Activated CD8-positive, alpha-beta T cell treated with anti-CD3 and anti-CD28 coated beads for 36 hours (primary cell): ENCODE measurements at regions not wholly inside any gene's neighbourhood (a gene's known extent, or its start where the extent isn't known, plus 50 kb on each side); places are given as distances from the start of the nearest gene placed in this dataset.

ENCODE experiments used
- ATAC-seq: fragments of 200-7000 bp; cut with Tn5 transposase; one replicate; pipeline ENCODE4 v1.10.0; 2021; ENCODE audit warnings: mild to moderate bottlenecking, moderate library complexity
- CTCF ChIA-PET: fragments of 350-600 bp; sonication (Branson Sonifier 250); formaldehyde crosslinking; loops from one replicate; lab custom pipeline; 2021; ENCODE audit warnings: antibody characterized with exemption; lab: Charles Lee
- POLR2A ChIA-PET: fragments of 350-600 bp; sonication (Branson Sonifier 250); formaldehyde crosslinking; loops from one replicate; lab custom pipeline; 2021; ENCODE audit warnings: antibody characterized with exemption; lab: Charles Lee
- DNase-seq: peaks from one replicate; pipeline ENCODE4 v3.0.0-alpha.2; 2020
- H3K27ac Mint-ChIP-seq: one replicate; pipeline ENCODE4 v1.8.0; 2021; ENCODE audit warnings: mild to moderate bottlenecking, mixed read lengths
- H3K27me3 Mint-ChIP-seq: one replicate; pipeline ENCODE4 v1.8.0; 2021; ENCODE audit warnings: mixed read lengths
- H3K36me3 Mint-ChIP-seq: one replicate; pipeline ENCODE4 v1.8.0; 2021; ENCODE audit warnings: low read depth, mixed read lengths
- H3K4me1 Mint-ChIP-seq: one replicate; pipeline ENCODE4 v1.8.0; 2021; ENCODE audit warnings: low read depth, mixed read lengths
- H3K4me3 Mint-ChIP-seq: one replicate; pipeline ENCODE4 v1.8.0; 2021; ENCODE audit warnings: mild to moderate bottlenecking, moderate library complexity, mixed read lengths
- H3K9me3 Mint-ChIP-seq: one replicate; pipeline ENCODE4 v1.8.0; 2021; ENCODE audit warnings: mixed read lengths
- CTCF ChIP-seq: fragments of 200-600 bp; IDR thresholded peaks from one replicate; pipeline ENCODE4 v1.8.0; 2022; ENCODE audit warnings: antibody characterized with exemption, mild to moderate bottlenecking
- intact Hi-C: fragments of 100-400 bp; cut with micrococcal nuclease; formaldehyde crosslinking; loops from one replicate; pipeline ENCODE4 v1.10.0; 2022

DNA sequence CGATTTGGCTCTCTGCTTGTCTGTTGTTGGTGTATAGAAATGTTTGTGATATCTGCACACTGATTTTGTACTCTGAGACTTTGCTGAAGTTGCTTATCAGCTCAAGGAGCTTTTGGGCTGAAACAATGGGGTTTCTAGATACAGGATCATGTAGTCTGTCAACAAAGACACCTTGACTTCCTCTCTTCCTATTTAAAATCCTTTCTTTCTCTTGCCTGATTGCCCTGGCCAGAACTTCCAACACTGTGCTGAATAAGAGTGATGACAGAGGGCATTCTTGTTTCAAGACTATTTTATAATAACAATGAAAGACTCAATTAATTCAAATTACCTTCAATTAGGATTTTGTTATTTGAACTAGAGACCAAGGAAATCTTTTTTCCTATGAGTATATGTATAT is 692.5 kb downstream of the PRR16 start:
- Mint-ChIP-seq H3K27ac (no peak overlapping the region), H3K9me3 (peaks cover 4% of the 10 kb centered on the region), H3K27me3 (no peaks in the 10 kb centered on the region), H3K36me3 (no peaks in the 10 kb centered on the region), H3K4me3 (no peak overlapping the region), H3K4me1 (no peaks in the 10 kb centered on the region)
- no peak for ATAC-seq
- DNase-seq: no peak
- ChIA-PET CTCF (no interaction called here), POLR2A (no interaction called here)
- TF ChIP-seq CTCF: no peak
- intact Hi-C loops: no loop called here

DNA sequence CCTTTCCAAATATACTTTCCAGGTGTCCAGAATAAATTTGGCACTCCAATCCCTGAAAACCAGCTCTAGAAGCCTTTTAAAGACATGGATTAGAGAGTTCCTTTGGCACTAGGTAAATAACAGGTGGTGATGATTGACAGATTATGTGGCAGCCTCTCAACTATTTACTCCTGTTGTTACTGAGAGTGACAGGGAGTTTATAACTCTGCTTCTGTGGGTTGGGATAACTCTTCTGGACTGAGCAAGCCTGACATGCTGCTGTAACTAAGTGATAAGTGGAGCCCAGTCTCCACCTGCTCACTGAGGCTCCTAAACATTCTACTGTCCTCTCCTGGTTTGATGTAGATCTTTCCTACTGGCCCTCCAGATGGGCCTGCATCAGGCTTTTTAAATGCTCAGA is 693.2 kb upstream of the FTMT start:
- ATAC-seq (no peak), DNase-seq (no peak)
- intact Hi-C loops: no loop called here
- H3K27ac Mint-ChIP-seq: no peak overlapping the region
- no peaks in the 10 kb centered on the region for H3K4me1 Mint-ChIP-seq
- no peak for TF ChIP-seq CTCF
- POLR2A ChIA-PET: no interaction called here
- no peak overlapping the region for H3K4me3 Mint-ChIP-seq
- CTCF ChIA-PET: no interaction called here
- no peaks in the 10 kb centered on the region for H3K27me3 Mint-ChIP-seq
- peaks cover 4% of the 10 kb centered on the region for H3K9me3 Mint-ChIP-seq
- no peaks in the 10 kb centered on the region for H3K36me3 Mint-ChIP-seq

- no peak for TF ChIP-seq CTCF
- ChIA-PET POLR2A (no interaction called here), CTCF (no interaction called here)
- Mint-ChIP-seq H3K27me3 (no peaks in the 10 kb centered on the region), H3K4me1 (no peaks in the 10 kb centered on the region), H3K27ac (no peak overlapping the region), H3K9me3 (peaks cover 5% of the 10 kb centered on the region), H3K36me3 (no peaks in the 10 kb centered on the region), H3K4me3 (no peak overlapping the region)
- ATAC-seq (no peak), DNase-seq (no peak)
- intact Hi-C loops: no loop called here
Measured at GRCh38 chr5:121160591-121160990, 691.1 kb upstream of the FTMT start.

DNA sequence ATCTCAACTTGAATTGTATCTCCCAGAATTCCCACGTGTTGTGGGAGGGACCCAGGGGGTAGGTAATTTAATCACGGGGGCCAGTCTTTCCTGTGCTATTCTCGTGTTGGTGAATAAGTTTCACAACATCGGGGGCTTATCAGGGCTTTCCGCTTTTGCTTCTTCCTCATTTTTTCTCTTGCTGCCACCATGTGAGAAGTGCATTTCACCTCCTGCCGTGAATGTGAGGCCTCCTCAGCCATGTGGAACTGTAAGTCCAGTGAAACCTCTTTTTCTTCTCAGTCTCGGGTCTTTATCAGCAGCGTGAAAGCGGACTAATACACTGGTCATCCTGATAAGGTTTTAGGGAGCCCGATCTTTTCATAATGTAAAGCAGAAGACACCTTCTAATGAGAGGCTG is 687.0 kb upstream of the FTMT start:
- CTCF ChIA-PET: no interaction called here
- Mint-ChIP-seq H3K9me3 (peaks cover 3% of the 10 kb centered on the region), H3K4me3 (no peak overlapping the region), H3K27me3 (no peaks in the 10 kb centered on the region), H3K36me3 (no peaks in the 10 kb centered on the region), H3K4me1 (no peaks in the 10 kb centered on the region), H3K27ac (no peak overlapping the region)
- POLR2A ChIA-PET: no interaction called here
- intact Hi-C loops: no loop called here
- TF ChIP-seq CTCF: no peak
- DNase-seq (no peak), ATAC-seq (no peak)

GRCh38 chr5:121171361-121171760 is 680.3 kb upstream of the FTMT start:
- Mint-ChIP-seq H3K27ac (no peak overlapping the region), H3K4me1 (no peaks in the 10 kb centered on the region), H3K9me3 (peaks cover 2% of the 10 kb centered on the region), H3K36me3 (no peaks in the 10 kb centered on the region), H3K27me3 (no peaks in the 10 kb centered on the region), H3K4me3 (no peak overlapping the region)
- ATAC-seq (no peak), DNase-seq (no peak)
- intact Hi-C loops: no loop called here
- no peak for TF ChIP-seq CTCF
- CTCF ChIA-PET: no interaction called here
- POLR2A ChIA-PET: no interaction called here
